ENCODE measurements at regions not wholly inside any gene's neighbourhood (a gene's known extent, or its start where the extent isn't known, plus 50 kb on each side); places are given as distances from the start of the nearest gene placed in this dataset.
A peak's percentile ranks its signal among the peaks of the same experiment; 100 is the strongest.

DNA sequence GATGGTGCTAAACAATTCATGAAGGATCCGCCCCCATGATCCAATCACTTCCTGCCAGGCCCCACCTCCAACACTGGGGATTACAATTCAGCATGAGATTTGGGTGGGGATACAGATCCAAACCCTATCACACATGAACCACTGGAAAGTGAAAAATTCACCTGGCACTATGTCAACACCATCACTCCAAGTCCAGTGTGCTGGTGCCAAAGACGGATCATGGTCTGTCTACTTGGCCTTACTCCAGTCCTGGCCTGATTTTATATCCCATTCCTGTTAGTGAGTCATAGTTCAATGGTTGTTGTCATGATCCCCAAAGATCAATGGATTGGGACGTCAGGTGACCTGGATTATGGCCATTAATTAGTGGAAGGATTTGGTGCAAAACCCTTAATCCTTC, 147.4 kb upstream of the RPS23 start:
- DNase-seq (peak in 1 of 3 donors; percentile 45), ATAC-seq (ENCODE audit: insufficient read depth, low FRiP score) (no peak)
- H3K9me3 ChIP-seq (ENCODE audit: control insufficient read depth in 4 of 4, insufficient read depth in 3 of 4, low read length in 3 of 4) = no peaks in the 10 kb centered on the region
- H3K27ac ChIP-seq (ENCODE audit: low read depth in 1 of 2, low read length in 1 of 2) = no peak overlapping the region
- peaks cover 0 to 17% (median 2%) of the 10 kb centered on the region in 5 donors for H3K4me1 ChIP-seq (ENCODE audit: control insufficient read depth in 5 of 5, insufficient read depth in 5 of 5, low read length in 5 of 5)
- H3K4me3 ChIP-seq = no peak overlapping the region
- no peak overlapping the region for H3K9ac ChIP-seq (ENCODE audit: insufficient read depth in 1 of 2, low read length in 2 of 2)
- no peaks in the 10 kb centered on the region for H3K36me3 ChIP-seq (ENCODE audit: control insufficient read depth in 4 of 4, insufficient read depth in 4 of 4, low read length in 4 of 4)
- no peaks in the 10 kb centered on the region for H3K27me3 ChIP-seq (ENCODE audit: control insufficient read depth in 3 of 3, insufficient read depth in 3 of 3, low read length in 2 of 3)
- 55 to 76% methylated on average over 3 of the region's 3 CpGs for WGBS, 2 donors
- TF ChIP-seq, protein P1, sequence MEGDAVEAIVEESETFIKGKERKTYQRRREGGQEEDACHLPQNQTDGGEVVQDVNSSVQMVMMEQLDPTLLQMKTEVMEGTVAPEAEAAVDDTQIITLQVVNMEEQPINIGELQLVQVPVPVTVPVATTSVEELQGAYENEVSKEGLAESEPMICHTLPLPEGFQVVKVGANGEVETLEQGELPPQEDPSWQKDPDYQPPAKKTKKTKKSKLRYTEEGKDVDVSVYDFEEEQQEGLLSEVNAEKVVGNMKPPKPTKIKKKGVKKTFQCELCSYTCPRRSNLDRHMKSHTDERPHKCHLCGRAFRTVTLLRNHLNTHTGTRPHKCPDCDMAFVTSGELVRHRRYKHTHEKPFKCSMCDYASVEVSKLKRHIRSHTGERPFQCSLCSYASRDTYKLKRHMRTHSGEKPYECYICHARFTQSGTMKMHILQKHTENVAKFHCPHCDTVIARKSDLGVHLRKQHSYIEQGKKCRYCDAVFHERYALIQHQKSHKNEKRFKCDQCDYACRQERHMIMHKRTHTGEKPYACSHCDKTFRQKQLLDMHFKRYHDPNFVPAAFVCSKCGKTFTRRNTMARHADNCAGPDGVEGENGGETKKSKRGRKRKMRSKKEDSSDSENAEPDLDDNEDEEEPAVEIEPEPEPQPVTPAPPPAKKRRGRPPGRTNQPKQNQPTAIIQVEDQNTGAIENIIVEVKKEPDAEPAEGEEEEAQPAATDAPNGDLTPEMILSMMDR (IDR thresholded peaks at IDR 0.05; ENCODE audit: control extremely low read depth, extremely low read depth) = no peak

DNA sequence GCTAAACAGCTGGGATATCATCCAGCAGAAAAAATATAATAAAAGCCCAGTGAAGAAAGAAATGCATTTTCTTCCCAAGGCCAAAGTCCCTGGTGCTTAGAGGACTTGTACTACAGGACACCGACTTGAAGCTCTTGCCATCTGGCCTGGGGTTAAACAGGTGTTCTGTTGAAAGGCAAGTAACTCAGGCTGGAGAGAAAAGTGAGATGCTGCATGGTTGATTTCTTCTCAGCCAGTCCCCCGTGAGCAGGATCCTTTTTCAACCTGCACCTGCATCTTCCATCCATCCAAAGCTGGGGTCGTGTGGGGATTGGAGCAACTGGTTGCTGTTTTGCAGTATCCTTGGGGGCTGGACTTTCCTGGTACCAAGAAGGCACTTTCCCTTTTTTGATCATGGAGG, 146.1 kb upstream of the RPS23 start:
- Histone ChIP-seq H3K9ac (ENCODE audit: insufficient read depth in 1 of 2, low read length in 2 of 2) (no peak overlapping the region), H3K36me3 (ENCODE audit: control insufficient read depth in 4 of 4, insufficient read depth in 4 of 4, low read length in 4 of 4) (no peaks in the 10 kb centered on the region), H3K4me1 (ENCODE audit: control insufficient read depth in 5 of 5, insufficient read depth in 5 of 5, low read length in 5 of 5) (peaks cover 0 to 17% (median 2%) of the 10 kb centered on the region in 5 donors), H3K27ac (ENCODE audit: low read depth in 1 of 2, low read length in 1 of 2) (no peak overlapping the region), H3K4me3 (no peak overlapping the region), H3K9me3 (ENCODE audit: control insufficient read depth in 4 of 4, insufficient read depth in 3 of 4, low read length in 3 of 4) (no peaks in the 10 kb centered on the region), H3K27me3 (ENCODE audit: control insufficient read depth in 3 of 3, insufficient read depth in 3 of 3, low read length in 2 of 3) (no peaks in the 10 kb centered on the region)
- TF ChIP-seq, protein P1 (IDR thresholded peaks at IDR 0.05; ENCODE audit: control extremely low read depth, extremely low read depth) = no peak
- ATAC-seq (ENCODE audit: insufficient read depth, low FRiP score) = no peak
- no peak for DNase-seq
- WGBS, 2 donors = 52 to 59% methylated on average over 3 of the region's 3 CpGs

DNA sequence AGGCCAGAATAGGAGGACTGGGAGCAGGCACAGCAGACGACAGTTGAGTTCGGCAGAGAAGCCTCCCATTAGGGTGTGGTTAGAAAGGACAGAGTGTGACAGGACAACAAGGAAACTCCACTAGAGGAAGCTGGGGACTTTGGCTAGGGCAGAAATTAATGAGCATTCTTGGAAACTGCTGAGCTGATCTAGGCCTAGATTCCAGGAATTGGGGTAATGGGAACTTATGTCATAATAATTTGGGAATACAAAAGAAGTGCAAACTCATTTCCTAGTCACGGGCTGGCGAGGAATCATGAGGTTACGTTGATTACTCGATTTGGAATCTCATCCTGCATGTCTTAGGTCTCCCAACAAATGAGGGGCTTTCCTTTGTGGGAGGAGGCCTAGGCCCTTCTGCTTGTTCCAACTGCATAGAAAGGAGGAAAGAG, 144.6 kb upstream of the RPS23 start:
- Histone ChIP-seq H3K4me3 (no peak overlapping the region), H3K27ac (ENCODE audit: low read depth in 1 of 2, low read length in 1 of 2) (peak overlapping the region in 1 of 2 donors; percentile 70), H3K9me3 (ENCODE audit: control insufficient read depth in 4 of 4, insufficient read depth in 3 of 4, low read length in 3 of 4) (no peaks in the 10 kb centered on the region), H3K9ac (ENCODE audit: insufficient read depth in 1 of 2, low read length in 2 of 2) (no peak overlapping the region), H3K27me3 (ENCODE audit: control insufficient read depth in 3 of 3, insufficient read depth in 3 of 3, low read length in 2 of 3) (no peaks in the 10 kb centered on the region), H3K4me1 (ENCODE audit: control insufficient read depth in 5 of 5, insufficient read depth in 5 of 5, low read length in 5 of 5) (peaks cover 0 to 11% (median 0%) of the 10 kb centered on the region in 5 donors), H3K36me3 (ENCODE audit: control insufficient read depth in 4 of 4, insufficient read depth in 4 of 4, low read length in 4 of 4) (no peaks in the 10 kb centered on the region)
- WGBS, 2 donors = 54 to 69% methylated on average over 6 of the region's 6 CpGs
- peak; percentile 31 to 87 (median 52) for DNase-seq
- TF ChIP-seq, protein P1 (IDR thresholded peaks at IDR 0.05; ENCODE audit: control extremely low read depth, extremely low read depth) = no peak
- ATAC-seq (ENCODE audit: insufficient read depth, low FRiP score) = peak; percentile 63
